Activated T-cell treated with anti-CD3 and anti-CD28 coated beads, Interleukin-2, amount 50 U/mL, for 72 hours (primary cell): ENCODE measurements at regions not wholly inside any gene's neighbourhood (a gene's known extent, or its start where the extent isn't known, plus 50 kb on each side); places are given as distances from the start of the nearest gene placed in this dataset.

ENCODE experiments used
- ATAC-seq, 2 donors: fragments of 150-1000 bp; cut with Tn5 transposase; replicated peaks in 1 of 2; 2 replicates each; pipeline ENCODE4 v1.10.0; 2021; ENCODE audit warnings: moderate library complexity in 2 of 2, mild to moderate bottlenecking in 1 of 2
- DNase-seq, 2 donors: peaks; one replicate each; pipeline ENCODE4 v3.0.0; 2021 to 2022; ENCODE audit warnings: mixed read lengths in 1 of 2
- H3K27ac Mint-ChIP-seq: one replicate; pipeline ENCODE4 v1.8.0; 2022; ENCODE audit warnings: mild to moderate bottlenecking, moderate library complexity, mixed read lengths
- H3K27me3 Mint-ChIP-seq: one replicate; pipeline ENCODE4 v1.8.0; 2022; ENCODE audit warnings: low read depth, mixed read lengths
- H3K36me3 Mint-ChIP-seq, 2 donors: one replicate each; pipeline ENCODE4 v1.8.0; 2022; ENCODE audit warnings: mixed read lengths in 2 of 2, mild to moderate bottlenecking in 1 of 2; ENCODE audit not compliant: insufficient read depth in 2 of 2
- H3K4me1 Mint-ChIP-seq: one replicate; pipeline ENCODE4 v1.8.0; 2022; ENCODE audit warnings: low read depth, mixed read lengths
- H3K4me3 Mint-ChIP-seq, 2 donors: one replicate each; pipeline ENCODE4 v1.8.0; 2022; ENCODE audit warnings: mild to moderate bottlenecking in 2 of 2, mixed read lengths in 2 of 2, moderate library complexity in 2 of 2
- H3K9me3 Mint-ChIP-seq, 2 donors: one replicate each; pipeline ENCODE4 v1.8.0; 2022; ENCODE audit warnings: mixed read lengths in 2 of 2

DNA sequence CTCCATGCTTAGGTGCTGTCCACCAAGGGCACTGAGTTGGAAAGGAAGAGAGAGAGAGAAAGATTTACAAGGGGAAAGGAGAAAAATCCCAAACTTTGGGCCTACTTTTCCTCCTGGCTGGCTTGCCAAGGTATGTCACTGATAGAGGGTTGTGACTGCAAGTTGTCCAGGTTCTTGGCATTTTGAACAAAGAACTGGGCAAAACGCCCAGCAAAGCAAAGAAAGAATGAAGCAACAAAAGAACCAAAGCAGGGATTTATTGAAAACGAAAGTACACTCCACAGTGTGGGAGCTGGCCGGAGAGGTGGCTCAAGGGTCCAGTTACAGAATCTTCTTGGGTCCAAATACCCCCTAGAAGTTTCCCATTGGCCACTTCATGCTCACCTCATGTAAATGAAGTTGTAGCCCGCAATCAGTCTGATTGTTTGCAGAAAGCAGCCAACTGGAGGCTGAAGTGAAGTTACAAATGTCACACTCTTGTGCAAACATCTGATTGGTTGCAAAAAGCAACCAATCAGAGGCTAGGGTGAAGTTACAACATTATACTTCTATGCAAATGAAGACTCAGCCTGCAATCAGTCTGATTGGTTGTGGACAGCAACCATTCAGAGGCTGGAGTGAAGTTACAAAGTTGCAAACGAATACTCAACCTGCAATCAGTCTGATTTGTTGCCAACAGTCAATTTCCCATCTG is 263.5 kb downstream of the YTHDC2 start:
- Mint-ChIP-seq H3K4me1 (no peaks in the 10 kb centered on the region), H3K27me3 (no peaks in the 10 kb centered on the region), H3K4me3 (no peak overlapping the region), H3K36me3 (no peaks in the 10 kb centered on the region), H3K9me3 (peaks cover 0 to 3% of the 10 kb centered on the region in 2 donors), H3K27ac (no peak overlapping the region)
- DNase-seq (no peak), ATAC-seq (no peak)

DNA sequence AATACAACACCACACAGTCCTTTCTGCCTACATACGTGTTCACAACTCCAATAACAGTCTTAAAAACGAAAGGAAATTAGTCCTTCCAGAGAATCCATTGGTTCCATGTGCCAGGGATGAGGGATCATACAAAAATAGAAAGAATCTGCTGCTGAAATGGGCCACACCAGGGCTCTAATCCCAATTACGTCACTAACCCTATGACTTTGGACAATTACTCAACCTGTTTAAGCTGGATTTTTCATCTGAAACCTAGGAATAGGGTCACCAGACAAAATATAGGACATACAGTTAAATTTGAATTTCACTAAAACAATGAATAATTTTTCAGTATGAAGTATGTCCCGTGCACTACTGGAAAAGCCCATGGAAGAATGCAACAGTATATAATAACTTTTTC is 264.7 kb downstream of the YTHDC2 start:
- Mint-ChIP-seq H3K36me3 (no peaks in the 10 kb centered on the region), H3K4me1 (no peaks in the 10 kb centered on the region), H3K9me3 (peaks cover 0 to 3% of the 10 kb centered on the region in 2 donors), H3K27ac (no peak overlapping the region), H3K27me3 (no peaks in the 10 kb centered on the region), H3K4me3 (no peak overlapping the region)
- ATAC-seq (no peak), DNase-seq (no peak)

- no peaks in the 10 kb centered on the region for H3K27me3 Mint-ChIP-seq
- no peak overlapping the region for H3K27ac Mint-ChIP-seq
- DNase-seq, result no peak
- H3K4me1 Mint-ChIP-seq, result no peaks in the 10 kb centered on the region
- no peaks in the 10 kb centered on the region for H3K36me3 Mint-ChIP-seq
- no peak overlapping the region for H3K4me3 Mint-ChIP-seq
- ATAC-seq, result no peak
- peaks cover 0 to 2% of the 10 kb centered on the region in 2 donors for H3K9me3 Mint-ChIP-seq
These were observed 274.7 kb downstream of the YTHDC2 start for GRCh38 chr5:113788141-113788655.

- Mint-ChIP-seq H3K4me1 (no peaks in the 10 kb centered on the region), H3K27ac (no peak overlapping the region), H3K4me3 (no peak overlapping the region), H3K27me3 (no peaks in the 10 kb centered on the region), H3K9me3 (peaks cover 0 to 2% of the 10 kb centered on the region in 2 donors), H3K36me3 (no peaks in the 10 kb centered on the region)
- ATAC-seq, result no peak
- no peak for DNase-seq
These were observed 276.3 kb downstream of the YTHDC2 start for GRCh38 chr5:113789769-113790168.

- H3K27ac Mint-ChIP-seq, result no peak overlapping the region
- DNase-seq (no peak), ATAC-seq (no peak)
- no peaks in the 10 kb centered on the region for H3K27me3 Mint-ChIP-seq
- H3K4me1 Mint-ChIP-seq, result no peaks in the 10 kb centered on the region
- H3K9me3 Mint-ChIP-seq, result no peaks in the 10 kb centered on the region
- H3K4me3 Mint-ChIP-seq, result no peak overlapping the region
- no peaks in the 10 kb centered on the region for H3K36me3 Mint-ChIP-seq
These were observed 279.3 kb downstream of the YTHDC2 start for GRCh38 chr5:113792806-113793205.

DNA sequence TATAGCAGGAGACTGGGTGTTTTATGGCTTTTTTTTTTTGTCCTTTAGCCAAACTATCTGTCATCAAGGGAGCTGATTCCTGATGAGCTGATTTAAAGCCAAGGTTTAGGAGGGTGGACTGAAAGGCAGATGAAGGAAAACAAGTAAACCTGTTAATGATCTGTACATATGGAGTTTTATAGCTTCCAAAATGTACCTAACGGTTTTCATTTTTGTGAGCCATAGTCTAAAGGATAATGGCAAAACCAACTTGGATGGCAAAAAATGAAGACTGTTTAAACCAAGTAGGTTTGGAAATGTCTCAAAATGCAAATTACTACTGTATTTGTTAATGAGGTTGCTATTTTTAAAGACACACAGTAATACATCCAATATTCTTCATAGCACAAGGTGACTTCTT is 281.5 kb downstream of the YTHDC2 start:
- no peaks in the 10 kb centered on the region for H3K36me3 Mint-ChIP-seq
- H3K27ac Mint-ChIP-seq, result no peak overlapping the region
- H3K9me3 Mint-ChIP-seq, result no peaks in the 10 kb centered on the region
- ATAC-seq (no peak), DNase-seq (no peak)
- H3K4me1 Mint-ChIP-seq, result no peaks in the 10 kb centered on the region
- H3K4me3 Mint-ChIP-seq, result no peak overlapping the region
- no peaks in the 10 kb centered on the region for H3K27me3 Mint-ChIP-seq

GRCh38 chr5:113800686-113801085 is 287.2 kb downstream of the YTHDC2 start:
- Mint-ChIP-seq H3K27me3 (no peaks in the 10 kb centered on the region), H3K4me3 (no peak overlapping the region), H3K9me3 (peaks cover 0 to 1% of the 10 kb centered on the region in 2 donors), H3K27ac (no peak overlapping the region), H3K4me1 (no peaks in the 10 kb centered on the region), H3K36me3 (no peaks in the 10 kb centered on the region)
- DNase-seq (no peak), ATAC-seq (no peak)

- DNase-seq (no peak), ATAC-seq (no peak)
- Mint-ChIP-seq H3K9me3 (peaks cover 0 to 1% of the 10 kb centered on the region in 2 donors), H3K4me1 (no peaks in the 10 kb centered on the region), H3K27ac (no peak overlapping the region), H3K27me3 (no peaks in the 10 kb centered on the region), H3K36me3 (no peaks in the 10 kb centered on the region), H3K4me3 (no peak overlapping the region)
These were observed 290.8 kb downstream of the YTHDC2 start for GRCh38 chr5:113804264-113804663.

- Mint-ChIP-seq H3K9me3 (peaks cover 0 to 1% of the 10 kb centered on the region in 2 donors), H3K4me3 (no peak overlapping the region), H3K27ac (no peak overlapping the region), H3K4me1 (no peaks in the 10 kb centered on the region), H3K27me3 (no peaks in the 10 kb centered on the region), H3K36me3 (no peaks in the 10 kb centered on the region)
- ATAC-seq (no peak), DNase-seq (no peak)
These were observed 291.4 kb downstream of the YTHDC2 start for GRCh38 chr5:113804943-113805342.

GRCh38 chr5:113806250-113806649 is 292.8 kb downstream of the YTHDC2 start:
- Mint-ChIP-seq H3K9me3 (peaks cover 1% of the 10 kb centered on the region in 2 donors), H3K27me3 (no peaks in the 10 kb centered on the region), H3K27ac (no peak overlapping the region), H3K36me3 (no peaks in the 10 kb centered on the region), H3K4me3 (no peak overlapping the region), H3K4me1 (no peaks in the 10 kb centered on the region)
- ATAC-seq (no peak), DNase-seq (no peak)

DNA sequence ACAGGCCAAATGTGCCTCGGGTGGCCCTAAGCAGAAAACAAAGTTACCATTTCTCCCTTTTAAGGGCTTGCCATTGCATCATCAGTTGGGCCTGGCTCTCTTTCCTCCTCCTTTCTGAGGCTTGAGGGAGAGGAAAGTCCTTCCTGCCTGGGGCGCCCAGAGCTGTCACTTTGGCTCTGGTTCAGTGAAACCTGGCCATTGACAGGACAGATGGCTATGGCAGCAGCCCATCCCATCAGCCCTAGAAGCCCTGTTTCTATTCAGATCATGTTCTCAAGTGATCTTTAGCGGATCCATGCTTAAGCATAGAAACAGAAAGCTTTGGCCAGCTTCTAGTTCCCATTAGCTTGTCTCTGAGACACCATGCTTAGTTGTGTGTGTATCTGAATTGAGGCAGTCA is 293.4 kb downstream of the YTHDC2 start:
- Mint-ChIP-seq H3K27me3 (no peaks in the 10 kb centered on the region), H3K27ac (no peak overlapping the region), H3K4me1 (no peaks in the 10 kb centered on the region), H3K9me3 (peaks cover 1% of the 10 kb centered on the region in 2 donors), H3K36me3 (no peaks in the 10 kb centered on the region), H3K4me3 (no peak overlapping the region)
- DNase-seq (no peak), ATAC-seq (no peak)

- no peak overlapping the region for H3K4me3 Mint-ChIP-seq
- ATAC-seq, result no peak
These were observed 294.0 kb downstream of the YTHDC2 start for GRCh38 chr5:113807427-113807991.

DNA sequence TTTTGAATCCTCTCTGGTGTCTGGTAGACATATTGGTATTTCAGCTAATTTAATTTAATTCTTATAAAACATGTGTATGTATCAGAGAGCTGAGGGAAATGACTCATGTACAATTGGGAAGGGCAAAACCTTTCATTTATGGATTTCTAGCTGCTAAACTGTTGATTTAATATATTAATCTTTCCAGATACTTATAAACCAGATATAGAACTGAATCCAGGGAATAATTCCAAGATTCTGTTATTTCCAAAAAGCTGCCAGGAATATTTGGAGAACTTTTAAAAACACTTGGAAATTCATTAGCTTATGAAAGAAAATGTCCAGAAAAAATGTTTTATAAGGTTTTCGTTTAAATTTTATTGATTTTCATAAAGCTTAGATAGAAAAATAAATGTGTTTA is 295.5 kb downstream of the YTHDC2 start:
- Mint-ChIP-seq H3K9me3 (peaks cover 1% of the 10 kb centered on the region in 2 donors), H3K4me3 (no peak overlapping the region), H3K4me1 (no peaks in the 10 kb centered on the region), H3K27me3 (no peaks in the 10 kb centered on the region), H3K36me3 (no peaks in the 10 kb centered on the region), H3K27ac (no peak overlapping the region)
- ATAC-seq (no peak), DNase-seq (no peak)

More at GRCh38 chr5:113807427-113807991, 294.0 kb downstream of the YTHDC2 start:
- H3K27me3 Mint-ChIP-seq, result no peaks in the 10 kb centered on the region
- no peaks in the 10 kb centered on the region for H3K4me1 Mint-ChIP-seq
- H3K36me3 Mint-ChIP-seq, result no peaks in the 10 kb centered on the region
- no peak overlapping the region for H3K27ac Mint-ChIP-seq
- peaks cover 1% of the 10 kb centered on the region in 2 donors for H3K9me3 Mint-ChIP-seq
- DNase-seq, result no peak

GRCh38 chr5:113809626-113810025 is 296.1 kb downstream of the YTHDC2 start:
- Mint-ChIP-seq H3K27ac (no peak overlapping the region), H3K9me3 (peaks cover 0 to 1% of the 10 kb centered on the region in 2 donors), H3K36me3 (no peaks in the 10 kb centered on the region), H3K27me3 (no peaks in the 10 kb centered on the region), H3K4me3 (no peak overlapping the region), H3K4me1 (no peaks in the 10 kb centered on the region)
- DNase-seq, result no peak
- no peak for ATAC-seq
